ENCODE measurements at regions not wholly inside any gene's neighbourhood (a gene's known extent, or its start where the extent isn't known, plus 50 kb on each side); places are given as distances from the start of the nearest gene placed in this dataset.

DNA sequence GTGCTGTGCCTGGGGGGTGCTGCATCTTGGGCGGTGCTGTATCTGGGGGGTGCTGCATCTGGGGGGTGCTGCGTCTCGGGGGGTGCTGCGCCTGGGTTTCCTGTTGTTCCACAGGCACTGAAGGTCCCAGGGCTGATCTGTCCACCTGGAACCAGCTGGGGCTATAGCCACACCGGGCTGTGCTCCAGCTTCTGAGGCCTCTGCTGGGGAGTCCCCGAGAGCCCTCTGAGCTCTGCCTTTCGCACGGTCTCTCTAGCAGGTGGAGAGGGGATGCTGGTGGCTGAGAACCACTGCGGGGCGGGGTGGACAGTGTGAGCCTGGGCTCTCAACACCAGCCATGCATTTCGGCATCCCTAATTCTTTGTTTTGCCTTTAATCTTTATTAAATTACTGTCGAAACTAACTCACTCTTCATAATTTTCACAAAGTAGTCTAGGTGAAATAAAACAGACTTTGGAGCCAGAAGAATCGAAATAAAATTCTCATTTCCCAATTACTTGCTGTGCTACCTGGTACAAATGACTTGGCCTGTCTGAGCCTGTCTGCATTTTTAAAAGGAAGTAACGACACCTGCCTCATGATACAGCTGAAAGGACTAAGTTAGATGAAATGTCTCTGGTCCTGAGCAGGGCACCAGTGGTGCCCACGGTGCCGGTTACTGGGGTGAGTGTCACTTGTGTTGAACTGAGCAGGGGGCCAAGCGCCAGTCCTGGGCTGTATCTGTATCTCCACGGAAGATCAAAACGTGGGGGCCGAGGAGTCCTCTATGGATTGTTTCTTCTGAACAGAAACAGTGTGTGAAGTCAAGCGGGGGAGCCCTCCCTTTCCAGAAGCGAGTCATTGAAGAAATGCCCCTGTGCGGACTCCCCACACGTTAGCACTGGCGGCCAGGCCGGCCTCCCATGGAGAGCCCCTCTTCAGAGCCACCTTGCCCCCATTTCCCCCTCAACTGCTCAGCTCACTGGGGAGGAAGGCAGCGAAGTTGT lies 142.0 kb downstream of the ASB1 start:
- no peak overlapping the region for H3K4me3 ChIP-seq (ENCODE audit: low read depth, low read length)
- TF ChIP-seq, protein P1, sequence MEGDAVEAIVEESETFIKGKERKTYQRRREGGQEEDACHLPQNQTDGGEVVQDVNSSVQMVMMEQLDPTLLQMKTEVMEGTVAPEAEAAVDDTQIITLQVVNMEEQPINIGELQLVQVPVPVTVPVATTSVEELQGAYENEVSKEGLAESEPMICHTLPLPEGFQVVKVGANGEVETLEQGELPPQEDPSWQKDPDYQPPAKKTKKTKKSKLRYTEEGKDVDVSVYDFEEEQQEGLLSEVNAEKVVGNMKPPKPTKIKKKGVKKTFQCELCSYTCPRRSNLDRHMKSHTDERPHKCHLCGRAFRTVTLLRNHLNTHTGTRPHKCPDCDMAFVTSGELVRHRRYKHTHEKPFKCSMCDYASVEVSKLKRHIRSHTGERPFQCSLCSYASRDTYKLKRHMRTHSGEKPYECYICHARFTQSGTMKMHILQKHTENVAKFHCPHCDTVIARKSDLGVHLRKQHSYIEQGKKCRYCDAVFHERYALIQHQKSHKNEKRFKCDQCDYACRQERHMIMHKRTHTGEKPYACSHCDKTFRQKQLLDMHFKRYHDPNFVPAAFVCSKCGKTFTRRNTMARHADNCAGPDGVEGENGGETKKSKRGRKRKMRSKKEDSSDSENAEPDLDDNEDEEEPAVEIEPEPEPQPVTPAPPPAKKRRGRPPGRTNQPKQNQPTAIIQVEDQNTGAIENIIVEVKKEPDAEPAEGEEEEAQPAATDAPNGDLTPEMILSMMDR (IDR thresholded peaks at IDR 0.05; ENCODE audit: borderline replicate concordance, insufficient read depth, low read depth, low read length): no peak

DNA sequence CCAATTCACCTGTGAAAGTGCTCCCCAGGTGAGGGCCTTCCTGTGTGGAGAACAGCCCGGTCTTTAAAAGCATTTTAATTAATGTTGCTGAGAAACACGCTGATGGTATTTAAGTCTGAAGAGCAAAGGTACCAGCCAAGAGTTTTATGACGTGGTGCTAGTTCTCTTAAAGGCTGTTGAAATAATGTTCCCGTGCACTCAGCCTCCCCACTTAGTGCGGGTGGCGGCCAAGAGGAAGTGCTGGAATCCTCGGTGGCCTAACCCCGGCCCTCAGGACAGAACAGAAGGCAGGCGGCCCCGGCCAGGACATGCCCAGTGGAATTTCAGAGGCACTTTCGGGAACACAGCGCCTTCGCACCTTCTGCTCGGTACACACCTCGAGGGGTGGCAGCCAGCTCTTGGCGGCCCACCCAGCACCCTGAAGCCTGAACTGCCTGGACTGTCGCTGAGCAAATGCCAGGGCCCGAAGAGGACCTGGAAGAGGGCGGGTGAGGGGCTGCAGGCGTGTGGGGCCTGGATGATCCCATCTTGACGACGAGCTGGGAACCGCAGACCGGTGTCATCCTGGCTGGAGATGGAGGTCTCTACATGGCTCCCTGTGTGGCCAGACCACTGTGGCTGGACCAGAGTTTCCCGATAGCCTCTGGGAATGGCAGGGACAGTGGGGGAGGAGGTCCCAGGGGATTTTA lies 142.9 kb downstream of the ASB1 start:
- H3K4me3 ChIP-seq (ENCODE audit: low read depth, low read length): no peak overlapping the region
- TF ChIP-seq, protein P1 (IDR thresholded peaks at IDR 0.05; ENCODE audit: borderline replicate concordance, insufficient read depth, low read depth, low read length): no peak

DNA sequence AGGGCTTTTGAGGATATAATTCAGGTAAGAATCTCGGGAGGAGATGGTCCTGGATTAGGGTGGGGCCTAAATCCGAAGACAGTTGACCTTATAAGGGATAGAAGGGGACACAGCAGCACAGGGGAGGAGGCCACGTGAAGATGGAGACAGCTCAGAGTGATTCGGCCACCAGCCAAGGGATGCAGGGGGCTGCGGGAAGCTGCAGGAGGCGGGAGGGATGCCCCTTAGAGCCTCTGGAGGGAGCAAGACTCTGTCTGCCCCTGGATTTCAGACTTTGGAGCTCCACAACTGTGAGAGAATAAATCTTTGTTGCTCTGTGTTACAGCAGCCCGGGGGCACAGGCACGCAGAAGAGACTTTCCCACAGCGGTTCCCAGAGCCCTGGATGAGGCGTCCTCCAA lies 143.7 kb downstream of the ASB1 start:
- no peak overlapping the region for H3K4me3 ChIP-seq (ENCODE audit: low read depth, low read length)
- TF ChIP-seq, protein P1 (IDR thresholded peaks at IDR 0.05; ENCODE audit: borderline replicate concordance, insufficient read depth, low read depth, low read length): no peak

DNA sequence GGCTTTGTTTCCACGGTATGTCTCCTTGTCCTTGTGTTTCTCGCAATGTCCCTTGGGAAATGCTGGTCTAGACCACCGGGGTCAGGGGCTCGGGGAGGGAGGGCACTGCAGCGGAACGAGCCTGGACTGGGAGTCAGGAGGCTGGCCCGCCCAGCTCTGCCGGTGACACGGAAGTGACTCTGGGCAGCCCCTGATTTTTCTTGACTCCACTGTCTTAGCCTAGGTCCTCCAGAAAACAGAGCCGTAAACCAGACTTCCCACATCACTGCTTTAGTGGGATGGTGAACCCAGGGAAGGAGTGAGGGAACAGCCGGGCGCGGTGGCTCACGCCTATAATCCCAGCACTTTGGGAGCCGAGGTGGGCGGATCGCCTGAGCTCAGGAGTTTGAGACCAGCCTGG lies 144.2 kb downstream of the ASB1 start:
- TF ChIP-seq, protein P1 (IDR thresholded peaks at IDR 0.05; ENCODE audit: borderline replicate concordance, insufficient read depth, low read depth, low read length): no peak
- H3K4me3 ChIP-seq (ENCODE audit: low read depth, low read length): no peak overlapping the region

DNA sequence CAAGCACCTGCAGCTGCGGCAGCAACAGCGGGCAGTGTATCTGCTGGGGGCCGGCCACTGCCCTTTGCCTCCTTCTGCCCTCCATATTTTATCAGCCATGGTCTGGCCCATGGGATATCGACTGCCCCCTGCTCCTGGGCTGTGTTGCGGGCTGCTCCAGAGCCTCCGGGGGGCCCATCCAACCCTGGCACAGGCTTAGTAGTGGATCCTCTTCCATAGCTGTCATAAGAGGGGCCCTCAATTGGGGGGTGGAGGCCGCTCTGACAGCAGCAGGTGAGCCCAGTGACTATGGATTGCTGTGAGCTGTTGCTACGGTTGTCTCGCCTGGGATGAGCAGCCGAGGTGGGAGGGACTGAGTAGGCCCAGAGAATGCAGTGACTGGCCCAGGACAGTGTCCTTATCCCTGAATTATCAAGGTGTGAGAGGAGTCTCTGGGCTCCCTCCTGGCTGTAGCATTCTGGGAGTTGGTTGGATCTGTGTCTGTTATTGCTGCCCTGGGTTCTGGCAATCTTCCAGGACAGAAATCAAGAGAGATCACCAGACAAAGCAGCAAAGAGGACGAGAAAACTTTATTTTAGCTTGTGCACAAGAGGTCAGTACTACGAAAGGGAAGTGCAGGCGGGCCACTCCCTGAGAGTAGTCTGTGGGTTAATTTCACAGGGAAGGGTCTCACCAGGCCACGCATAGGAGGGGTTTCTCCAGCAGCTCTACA lies 145.1 kb downstream of the ASB1 start:
- H3K4me3 ChIP-seq (ENCODE audit: low read depth, low read length): no peak overlapping the region
- TF ChIP-seq, protein P1 (IDR thresholded peaks at IDR 0.05; ENCODE audit: borderline replicate concordance, insufficient read depth, low read depth, low read length): no peak

DNA sequence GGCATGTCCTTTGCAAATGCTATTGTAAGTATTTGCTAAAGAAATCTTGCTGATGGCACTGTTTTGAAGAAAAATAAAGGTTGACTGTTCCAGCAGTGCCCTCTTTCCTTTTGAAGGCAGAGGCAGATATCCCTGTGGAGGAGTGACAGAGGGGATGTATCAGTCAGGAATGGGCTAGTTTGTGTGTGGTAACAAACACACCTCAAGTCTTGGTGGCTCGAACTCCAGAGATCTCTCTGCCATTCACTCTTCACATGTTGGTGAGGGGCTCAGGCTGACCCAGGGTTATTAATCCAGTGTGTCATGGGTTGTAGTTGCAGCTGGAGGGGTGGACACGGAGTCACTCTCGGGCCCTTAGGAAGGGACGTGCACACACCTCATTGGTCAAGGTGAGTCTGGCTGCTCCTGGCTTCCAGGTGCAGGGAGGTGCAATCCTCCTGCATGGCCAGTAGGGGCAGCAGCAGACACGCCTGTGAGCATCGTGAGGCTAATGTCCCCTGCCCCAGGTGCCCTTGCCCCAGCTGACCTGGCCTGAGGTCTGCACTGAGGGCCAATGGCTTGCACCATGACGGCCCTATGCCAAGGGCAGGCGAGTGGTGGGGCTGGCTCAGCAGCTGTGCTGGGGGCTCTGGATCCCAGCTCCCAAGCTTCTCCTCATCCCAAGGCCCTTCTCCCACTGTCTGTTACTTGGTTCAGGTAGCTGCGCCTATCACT lies 146.5 kb downstream of the ASB1 start:
- TF ChIP-seq, protein P1 (IDR thresholded peaks at IDR 0.05; ENCODE audit: borderline replicate concordance, insufficient read depth, low read depth, low read length): peak; percentile 97

More for the DNA sequence above, 146.5 kb downstream of the ASB1 start:
- no peak overlapping the region for H3K4me3 ChIP-seq (ENCODE audit: low read depth, low read length)

All from GM12875 (cell line).